ENCODE measurements at regions not wholly inside any gene's neighbourhood (a gene's known extent, or its start where the extent isn't known, plus 50 kb on each side); places are given as distances from the start of the nearest gene placed in this dataset.

DNA sequence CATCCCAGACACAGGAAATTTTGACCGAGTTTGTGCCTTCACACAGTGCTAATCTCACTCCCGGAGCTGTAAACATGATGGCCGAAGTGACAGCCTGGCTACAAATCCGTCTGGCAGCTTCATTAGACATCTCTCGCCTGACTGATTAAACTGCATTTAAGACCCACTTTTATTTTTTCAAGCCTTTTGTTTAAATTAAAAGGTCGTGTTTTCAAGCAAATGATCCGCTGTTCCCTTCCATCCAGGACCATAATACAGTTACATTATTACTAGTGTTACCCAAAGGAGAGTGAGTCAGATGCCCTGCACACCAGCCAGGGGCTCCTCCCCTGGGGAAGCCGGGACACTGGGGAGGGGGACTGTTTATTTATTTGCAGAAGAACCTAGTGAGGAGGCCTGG lies 200.2 kb downstream of the EXOC5 start:
- TF ChIP-seq, protein P1, sequence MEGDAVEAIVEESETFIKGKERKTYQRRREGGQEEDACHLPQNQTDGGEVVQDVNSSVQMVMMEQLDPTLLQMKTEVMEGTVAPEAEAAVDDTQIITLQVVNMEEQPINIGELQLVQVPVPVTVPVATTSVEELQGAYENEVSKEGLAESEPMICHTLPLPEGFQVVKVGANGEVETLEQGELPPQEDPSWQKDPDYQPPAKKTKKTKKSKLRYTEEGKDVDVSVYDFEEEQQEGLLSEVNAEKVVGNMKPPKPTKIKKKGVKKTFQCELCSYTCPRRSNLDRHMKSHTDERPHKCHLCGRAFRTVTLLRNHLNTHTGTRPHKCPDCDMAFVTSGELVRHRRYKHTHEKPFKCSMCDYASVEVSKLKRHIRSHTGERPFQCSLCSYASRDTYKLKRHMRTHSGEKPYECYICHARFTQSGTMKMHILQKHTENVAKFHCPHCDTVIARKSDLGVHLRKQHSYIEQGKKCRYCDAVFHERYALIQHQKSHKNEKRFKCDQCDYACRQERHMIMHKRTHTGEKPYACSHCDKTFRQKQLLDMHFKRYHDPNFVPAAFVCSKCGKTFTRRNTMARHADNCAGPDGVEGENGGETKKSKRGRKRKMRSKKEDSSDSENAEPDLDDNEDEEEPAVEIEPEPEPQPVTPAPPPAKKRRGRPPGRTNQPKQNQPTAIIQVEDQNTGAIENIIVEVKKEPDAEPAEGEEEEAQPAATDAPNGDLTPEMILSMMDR (IDR thresholded peaks at IDR 0.05), result no peak
- TF ChIP-seq EZH2 (IDR thresholded peaks at IDR 0.05), result no peak

All from neural progenitor cell (in vitro differentiated cells).